ENCODE measurements at regions not wholly inside any gene's neighbourhood (a gene's known extent, or its start where the extent isn't known, plus 50 kb on each side); places are given as distances from the start of the nearest gene placed in this dataset.

DNA sequence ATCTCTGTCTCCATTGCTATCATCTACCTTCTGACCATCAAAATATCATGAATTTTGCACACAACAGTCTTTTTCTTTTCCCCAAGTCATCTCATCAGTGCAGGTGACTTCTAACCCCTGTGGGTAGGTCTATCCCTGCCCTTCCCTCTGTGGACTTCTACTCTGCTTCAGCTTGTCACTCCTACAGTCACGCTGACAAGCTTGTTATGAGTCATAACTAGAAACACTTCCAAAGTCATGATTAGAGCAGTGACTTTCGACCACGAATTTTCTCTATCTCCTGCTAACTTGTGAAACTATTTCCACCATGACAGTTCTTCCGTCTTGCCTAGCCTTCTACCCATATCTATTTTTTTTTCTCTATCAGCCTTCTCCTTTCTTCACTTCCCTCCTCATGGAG is 343.7 kb upstream of the ARGLU1 start:
- TF ChIP-seq, protein P1, sequence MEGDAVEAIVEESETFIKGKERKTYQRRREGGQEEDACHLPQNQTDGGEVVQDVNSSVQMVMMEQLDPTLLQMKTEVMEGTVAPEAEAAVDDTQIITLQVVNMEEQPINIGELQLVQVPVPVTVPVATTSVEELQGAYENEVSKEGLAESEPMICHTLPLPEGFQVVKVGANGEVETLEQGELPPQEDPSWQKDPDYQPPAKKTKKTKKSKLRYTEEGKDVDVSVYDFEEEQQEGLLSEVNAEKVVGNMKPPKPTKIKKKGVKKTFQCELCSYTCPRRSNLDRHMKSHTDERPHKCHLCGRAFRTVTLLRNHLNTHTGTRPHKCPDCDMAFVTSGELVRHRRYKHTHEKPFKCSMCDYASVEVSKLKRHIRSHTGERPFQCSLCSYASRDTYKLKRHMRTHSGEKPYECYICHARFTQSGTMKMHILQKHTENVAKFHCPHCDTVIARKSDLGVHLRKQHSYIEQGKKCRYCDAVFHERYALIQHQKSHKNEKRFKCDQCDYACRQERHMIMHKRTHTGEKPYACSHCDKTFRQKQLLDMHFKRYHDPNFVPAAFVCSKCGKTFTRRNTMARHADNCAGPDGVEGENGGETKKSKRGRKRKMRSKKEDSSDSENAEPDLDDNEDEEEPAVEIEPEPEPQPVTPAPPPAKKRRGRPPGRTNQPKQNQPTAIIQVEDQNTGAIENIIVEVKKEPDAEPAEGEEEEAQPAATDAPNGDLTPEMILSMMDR (IDR thresholded peaks at IDR 0.05), result no peak
- TF ChIP-seq EP300 (IDR thresholded peaks at IDR 0.05), result no peak
- no peak for TF ChIP-seq POLR2A (IDR thresholded peaks at IDR 0.05)
- TF ChIP-seq POLR2AphosphoS5 (IDR thresholded peaks at IDR 0.05), result no peak
